NAMALWA (cell line): ENCODE measurements at regions not wholly inside any gene's neighbourhood (a gene's known extent, or its start where the extent isn't known, plus 50 kb on each side); places are given as distances from the start of the nearest gene placed in this dataset.

Experiments
- DNase-seq: peaks from one replicate; pipeline ENCODE4 v3.0.0-alpha.2; 2015; ENCODE audit warnings: low spot score

DNA sequence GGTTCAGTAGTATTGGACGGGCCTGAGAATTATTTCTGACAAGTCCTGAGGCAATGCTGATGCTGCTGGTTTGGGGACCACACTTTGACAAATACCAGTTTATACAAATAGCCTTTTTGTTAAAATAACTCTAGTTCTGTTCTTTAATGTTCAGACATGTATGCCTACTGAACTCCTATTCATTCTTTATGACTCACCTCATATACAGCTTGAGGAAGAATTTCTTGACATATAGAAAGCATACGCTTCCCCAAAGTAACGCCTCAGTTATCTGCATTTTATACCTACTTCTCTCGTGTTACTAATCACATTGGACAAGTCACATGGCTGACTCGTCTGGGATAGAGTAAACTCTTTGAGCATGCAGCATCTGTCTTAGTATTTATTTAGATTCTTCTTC, 145.4 kb upstream of the GOLIM4 start:
- DNase-seq = no peak

DNA sequence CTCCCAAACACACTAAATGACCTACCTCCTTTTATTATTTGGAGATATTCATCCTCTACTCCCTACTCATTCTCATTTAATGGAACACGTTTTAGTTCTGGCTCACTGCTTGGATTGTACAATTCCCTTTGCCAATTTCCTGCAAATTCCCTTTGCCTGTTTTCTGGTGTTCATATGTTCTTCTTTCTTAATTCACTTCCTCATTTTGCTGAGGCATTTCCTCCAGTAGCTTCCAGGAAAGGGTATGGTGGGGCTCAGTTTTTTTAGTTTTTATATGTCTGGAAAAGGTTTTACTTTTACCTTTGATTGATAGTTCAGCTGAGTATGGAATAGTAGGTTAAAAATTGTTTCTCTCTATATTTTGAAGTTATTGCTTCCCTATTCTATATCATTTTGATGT, 143.6 kb upstream of the GOLIM4 start:
- DNase-seq = no peak

DNA sequence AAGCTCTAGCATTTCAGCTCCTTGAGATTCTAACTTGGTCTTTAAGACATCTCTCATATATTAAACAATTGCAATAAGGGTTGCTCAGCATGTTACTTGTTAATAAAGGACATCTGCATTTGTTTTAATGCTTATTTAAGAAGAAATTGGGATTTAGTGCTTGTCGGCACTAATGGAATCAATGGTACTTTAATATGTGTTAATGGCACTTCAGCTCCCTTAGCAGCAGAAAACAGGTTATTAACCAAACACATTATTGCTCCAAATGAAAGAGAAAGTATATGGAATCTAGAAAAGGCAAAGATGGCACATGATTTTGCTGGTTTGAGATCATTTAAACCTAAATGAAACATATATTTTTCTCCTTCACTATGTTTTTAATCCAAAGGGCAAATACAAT, 137.3 kb upstream of the GOLIM4 start:
- no peak for DNase-seq

DNA sequence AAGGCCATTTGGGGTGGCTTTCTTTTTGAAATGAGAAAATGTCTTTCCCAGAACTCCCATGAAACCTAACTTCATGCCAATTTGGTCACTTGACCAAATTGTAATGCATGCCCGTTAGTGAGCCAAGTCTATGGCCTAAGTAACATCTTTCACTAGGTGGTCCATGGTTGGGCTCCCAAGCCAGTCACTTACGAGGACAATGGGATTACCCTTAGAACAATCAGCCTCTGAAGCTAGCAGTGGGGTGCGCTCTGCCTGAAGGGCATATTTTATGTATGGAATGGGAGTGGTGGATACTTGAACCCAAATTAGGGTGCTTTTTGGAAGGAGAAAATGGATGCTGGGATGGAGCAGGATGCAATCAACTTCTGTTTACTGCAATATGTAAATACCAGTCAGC, 127.4 kb upstream of the GOLIM4 start:
- no peak for DNase-seq

DNA sequence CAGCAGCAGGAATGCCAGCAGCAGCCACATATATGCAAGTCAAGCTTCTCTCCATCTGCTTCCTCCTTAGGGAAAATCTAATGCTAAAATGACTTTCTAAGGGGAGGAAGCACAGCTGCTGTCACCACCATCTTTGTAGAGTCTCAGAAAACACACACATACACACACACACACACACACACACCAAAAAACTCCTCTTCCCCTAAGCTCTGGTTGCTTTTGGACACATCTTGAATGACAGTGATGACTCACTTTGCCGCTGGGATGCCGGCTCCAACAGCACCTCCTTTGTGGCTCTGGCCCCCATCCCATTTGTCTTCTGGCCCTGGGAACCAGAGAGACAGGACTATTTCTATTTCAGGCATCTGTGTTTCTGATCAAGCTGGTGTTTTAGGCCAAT, 124.8 kb upstream of the GOLIM4 start:
- no peak for DNase-seq

DNA sequence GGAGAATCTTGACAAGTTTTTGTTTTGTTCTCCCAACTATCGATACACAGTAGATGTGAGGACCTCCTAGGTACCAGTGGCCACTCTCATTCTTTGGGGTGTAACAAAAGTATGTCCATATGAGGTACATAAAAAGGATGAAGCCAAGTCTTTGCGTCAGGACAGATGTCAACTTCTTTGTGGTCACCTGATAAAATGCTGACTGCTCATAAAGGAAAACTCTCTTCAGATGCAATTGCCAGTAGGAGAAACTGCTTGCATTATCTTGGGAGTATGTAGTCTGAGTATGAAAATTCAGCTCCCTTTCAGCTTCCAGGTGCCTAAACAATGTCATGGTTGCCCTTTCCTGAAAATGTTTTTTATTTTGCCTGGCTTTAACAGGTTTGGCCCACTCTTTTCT, 123.8 kb upstream of the GOLIM4 start:
- no peak for DNase-seq

DNA sequence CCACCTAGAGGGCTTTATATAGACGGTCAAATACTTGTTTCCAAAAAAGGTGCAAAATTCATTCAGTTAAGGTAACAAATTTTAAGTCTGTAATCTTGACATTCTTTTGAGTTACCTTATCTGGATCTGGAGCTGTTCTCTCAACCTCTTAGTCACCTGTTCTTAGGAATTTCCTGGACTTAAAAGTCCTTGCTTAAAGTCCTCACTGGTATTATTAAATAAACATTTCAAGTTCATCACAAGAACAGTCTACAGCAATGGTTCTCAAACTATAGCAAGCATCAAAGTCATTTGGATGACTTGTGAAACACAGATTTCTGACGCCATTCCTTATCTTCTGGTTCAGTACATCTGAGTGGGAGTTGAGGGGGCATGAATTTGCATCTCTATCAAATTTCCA, 122.9 kb upstream of the GOLIM4 start:
- DNase-seq = no peak

DNA sequence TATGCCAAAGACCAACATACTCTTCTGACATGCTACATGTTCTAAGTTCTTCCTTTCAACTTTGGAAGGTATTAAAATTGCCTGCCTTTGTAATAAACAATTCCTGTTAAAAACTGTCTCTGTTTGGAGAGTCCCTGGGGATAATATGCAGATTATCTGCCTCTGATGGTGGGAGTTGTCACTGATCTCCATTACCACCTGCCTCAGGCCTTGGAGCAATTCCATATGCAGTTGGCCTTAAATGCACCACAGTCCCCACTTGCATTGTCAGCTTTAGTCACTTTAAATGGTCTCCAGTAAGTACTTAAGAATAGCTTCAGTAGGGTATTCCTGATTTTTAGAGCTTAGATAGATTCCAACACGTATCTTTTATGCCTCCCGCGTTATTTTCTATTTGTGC, 121.1 kb upstream of the GOLIM4 start:
- DNase-seq = no peak

DNA sequence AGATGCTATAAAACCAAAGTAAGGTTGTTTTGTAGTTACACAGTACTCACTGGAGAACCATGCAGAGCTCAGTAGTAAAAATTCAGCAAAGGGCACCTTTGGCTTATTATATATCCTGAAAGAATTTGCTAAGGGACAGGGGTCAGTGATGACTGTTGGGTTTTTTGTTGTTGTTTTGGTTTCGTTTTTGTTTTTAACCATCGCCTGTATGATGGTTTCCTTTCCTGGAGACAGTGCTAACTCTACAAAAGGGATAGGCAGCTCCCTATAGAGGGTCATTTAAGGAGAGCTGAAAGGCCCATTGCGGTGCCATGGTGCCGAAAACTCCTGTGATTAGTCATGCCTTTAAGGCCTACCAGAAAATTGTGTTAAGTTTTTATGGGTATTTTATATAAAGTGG, 118.2 kb upstream of the GOLIM4 start:
- no peak for DNase-seq

DNA sequence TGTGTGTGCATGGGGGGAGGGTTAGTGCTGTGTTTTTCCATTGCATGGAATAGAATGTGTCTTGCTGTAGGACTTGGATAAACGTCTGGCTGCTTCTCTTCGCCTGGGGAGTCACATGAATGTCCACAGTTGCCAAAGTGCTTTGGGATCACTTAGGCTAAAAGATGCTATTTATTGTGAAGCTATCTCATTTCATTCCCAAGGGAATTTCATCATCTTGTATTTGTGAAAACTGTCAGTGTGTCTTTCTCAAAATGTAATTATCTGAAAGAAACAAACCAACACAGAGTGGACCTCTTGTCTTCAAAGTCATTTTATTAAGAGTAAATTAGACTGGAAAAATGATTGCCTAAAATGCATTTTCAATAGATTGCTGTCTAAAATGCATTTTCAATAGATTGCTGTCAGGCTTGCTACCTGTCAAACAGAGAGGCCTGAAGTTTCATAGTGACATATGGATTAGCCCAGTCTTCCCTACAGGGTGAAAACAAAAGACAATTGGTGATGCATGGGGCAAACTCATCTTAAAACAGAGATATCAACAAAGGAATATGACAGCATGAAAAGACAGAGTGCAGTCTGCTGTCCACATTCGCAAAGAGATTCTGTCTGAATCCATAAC, 117.1 kb upstream of the GOLIM4 start:
- DNase-seq = no peak

DNA sequence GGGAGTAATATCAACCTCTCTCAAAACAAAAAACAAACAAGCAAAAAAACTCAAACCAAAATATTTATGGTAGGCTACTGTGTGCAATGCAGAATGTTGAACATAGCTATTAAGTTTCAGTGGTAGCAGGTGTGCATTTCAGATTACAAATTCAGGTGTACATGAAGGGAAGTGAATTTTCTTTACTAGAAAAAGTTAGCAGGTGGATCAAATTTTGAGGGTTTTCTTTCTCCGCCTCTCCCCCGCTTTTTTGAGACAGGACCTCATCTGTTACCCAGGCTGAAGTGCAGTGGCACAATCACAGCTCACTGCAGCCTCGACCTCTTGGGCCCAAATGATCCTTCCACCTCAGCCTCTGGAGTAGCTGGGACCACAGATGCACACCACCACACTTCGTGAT, 109.7 kb upstream of the GOLIM4 start:
- no peak for DNase-seq

DNA sequence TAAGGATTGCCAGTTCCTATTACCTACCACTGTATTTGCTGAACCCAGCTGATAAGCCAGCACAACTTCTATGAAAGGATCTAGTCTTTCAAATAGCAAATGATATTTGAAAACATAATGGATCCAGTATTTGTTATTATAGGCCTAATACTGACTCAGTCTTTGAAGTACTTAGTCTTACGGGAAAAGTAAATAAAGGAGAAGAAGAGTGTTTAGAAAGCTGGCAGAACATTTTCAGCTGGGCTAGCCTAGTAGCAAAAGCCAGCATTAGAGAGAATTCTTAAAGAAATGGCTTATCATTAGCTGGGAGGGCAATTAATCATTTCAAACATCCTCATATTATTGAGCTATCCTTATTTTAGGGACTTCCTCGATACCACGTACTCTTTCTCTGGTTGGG, 101.4 kb upstream of the GOLIM4 start:
- no peak for DNase-seq

DNA sequence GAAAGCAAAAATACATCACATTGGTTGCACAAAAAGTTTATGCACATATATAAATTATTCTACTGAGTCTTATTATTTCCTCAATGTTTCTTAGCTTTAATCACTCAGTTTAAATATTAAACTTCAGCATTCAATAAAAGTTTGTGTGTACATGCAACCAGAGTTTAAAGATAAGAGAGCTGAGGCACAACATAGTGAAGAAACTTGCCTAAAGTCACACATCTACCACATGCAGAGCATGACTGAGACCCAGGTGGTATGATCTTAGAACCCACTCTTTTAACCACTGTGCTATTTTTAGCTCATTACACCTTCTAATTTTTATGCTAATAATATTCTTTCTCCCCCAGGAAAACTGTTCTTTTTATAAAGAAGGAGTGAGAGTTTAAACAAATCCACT, 96.1 kb upstream of the GOLIM4 start:
- no peak for DNase-seq

DNA sequence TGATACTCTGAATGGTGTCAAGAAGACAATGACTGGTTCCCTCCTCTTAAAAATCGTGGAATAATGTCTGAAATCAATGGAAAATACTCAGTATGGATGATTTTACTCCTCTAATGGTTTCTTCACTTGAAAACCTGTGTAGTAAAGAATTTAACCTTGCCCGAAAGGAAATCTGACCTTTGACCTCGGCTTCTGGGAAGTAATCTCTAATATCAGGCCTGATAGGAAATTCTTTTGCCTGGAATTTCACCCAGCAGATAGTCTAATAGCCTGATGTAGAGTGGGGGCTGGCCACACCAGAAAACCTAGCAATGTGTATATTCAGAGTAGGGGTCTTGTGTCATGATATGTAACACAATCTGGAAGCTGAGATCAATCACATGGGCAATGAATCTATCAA, 91.5 kb upstream of the GOLIM4 start:
- no peak for DNase-seq

DNA sequence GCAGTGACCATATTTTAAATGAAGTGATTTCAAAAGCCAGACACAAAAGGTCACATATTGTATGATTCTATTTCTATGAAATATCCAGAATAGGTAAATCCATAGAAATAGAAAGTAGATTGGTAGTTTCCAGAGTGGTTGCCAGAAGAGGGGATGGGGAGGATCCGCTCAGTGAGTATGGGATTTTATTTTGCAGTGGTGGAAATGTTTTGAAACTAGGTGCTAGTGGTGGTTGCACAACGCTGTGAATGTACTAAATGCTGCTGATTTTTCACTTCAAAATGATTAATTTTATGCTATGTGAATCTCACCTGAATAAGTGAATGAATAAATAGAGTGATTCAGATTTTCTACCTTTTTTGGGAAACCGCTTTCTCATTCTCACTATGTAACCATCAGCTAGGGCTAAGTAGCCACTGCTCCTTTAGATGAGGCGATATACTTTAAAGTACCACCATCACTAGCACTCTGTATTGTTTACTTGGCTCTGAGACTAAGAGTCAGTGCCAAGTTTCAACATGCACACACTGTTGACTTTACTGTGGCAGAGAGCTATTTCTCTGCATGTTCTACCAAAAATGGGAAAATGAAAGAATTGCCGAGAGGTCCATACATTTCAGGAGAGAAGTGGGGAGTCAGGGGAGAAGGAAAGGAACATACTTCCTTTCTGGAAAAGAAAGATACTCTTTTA, 90.7 kb upstream of the GOLIM4 start:
- DNase-seq = no peak

DNA sequence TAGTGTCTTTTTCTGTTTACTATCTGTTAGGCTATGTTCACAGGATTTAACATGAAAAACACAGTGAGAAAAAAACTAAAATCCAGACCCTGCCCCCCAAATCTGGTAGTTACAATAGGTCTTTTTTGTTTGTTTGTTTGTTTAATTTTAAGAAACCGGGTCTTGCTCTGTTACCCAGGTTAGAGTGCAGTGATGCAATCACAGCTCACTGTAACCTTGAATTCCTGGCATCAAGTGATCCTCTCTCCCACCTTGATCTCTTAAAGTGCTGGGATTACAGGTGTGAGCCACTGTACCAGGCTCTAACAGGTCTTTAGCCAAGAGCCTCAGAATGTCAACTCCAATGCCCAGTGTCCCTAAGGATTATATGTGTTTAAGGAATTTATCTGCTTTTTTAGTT, 88.0 kb upstream of the GOLIM4 start:
- no peak for DNase-seq

DNA sequence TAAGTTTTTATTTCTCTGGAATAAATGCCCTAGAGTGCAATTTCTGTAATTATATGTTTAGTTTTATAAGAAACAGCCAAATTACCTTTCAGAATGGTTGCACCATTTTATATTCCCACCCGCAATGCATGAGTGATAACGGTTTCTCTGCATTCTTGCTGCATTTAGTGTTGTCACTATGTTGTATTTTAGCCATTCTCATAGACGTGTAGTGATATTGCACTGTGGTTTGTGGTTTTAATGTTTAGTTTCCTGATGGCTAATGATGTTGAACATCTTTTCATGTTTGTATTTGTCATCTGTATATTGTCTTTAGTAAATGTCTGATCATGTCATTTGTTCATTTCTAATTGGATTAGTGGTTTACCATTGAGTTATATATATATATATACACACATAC, 73.0 kb upstream of the GOLIM4 start:
- no peak for DNase-seq

DNA sequence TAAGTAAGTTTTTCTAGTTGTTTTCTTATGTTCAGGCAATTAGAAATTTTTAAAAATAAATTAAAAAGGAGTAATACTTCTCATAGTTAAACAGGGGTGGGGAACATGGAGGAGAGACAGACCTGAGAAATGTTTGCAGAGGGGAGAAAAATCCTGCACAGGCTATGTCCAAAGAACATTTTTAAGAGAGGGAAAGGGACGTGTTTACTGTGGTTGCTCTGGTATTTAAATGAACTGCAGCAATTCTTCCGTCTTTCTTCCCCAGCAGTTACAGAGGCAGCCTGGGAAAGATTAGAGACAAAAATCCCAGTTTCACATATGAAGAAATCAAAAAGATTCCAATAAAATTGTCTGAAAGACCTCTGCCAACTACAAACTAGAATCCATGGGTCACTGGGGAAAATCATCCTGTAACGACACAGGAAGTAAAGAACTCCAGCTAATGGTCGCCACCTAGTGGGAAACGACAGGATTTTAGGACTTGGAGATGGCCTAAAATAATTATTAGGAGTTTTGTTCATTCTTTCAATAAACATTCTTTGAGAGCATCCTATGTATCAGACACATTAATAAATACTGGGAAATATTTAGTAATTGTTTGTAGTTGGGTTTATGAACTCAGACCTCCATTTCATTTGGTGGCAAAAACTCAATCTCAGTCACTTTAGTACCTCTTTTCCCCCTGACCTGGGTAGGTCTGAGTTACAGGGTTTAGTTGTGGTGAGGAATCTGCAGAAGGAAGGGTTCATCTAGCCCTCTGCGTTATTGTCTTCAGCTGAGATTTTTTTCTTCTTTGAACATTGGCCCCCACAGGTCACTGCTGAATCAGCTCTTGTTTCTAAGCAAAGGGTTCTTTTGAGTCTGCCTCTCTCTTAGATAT, 69.9 kb upstream of the GOLIM4 start:
- DNase-seq = peak; percentile 84

DNA sequence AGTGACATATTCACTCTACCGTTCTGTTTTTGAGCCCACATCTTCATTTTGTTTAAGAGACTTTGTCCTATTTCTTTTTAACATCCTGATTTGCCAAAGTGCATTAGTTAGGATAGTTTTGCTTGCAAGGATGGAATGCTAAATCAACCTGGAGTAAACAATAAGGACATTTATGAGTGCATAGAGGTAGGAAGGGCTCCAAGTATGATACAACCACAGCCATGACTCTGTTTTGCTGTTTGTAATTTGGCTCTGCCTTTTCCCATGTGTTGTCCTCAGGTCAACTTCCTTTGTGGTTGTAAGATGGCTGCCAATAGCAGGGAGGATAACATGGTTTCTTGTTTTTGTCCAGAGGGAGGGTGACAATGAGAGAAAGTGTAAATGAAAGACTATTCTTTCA, 66.4 kb upstream of the GOLIM4 start:
- DNase-seq = no peak

DNA sequence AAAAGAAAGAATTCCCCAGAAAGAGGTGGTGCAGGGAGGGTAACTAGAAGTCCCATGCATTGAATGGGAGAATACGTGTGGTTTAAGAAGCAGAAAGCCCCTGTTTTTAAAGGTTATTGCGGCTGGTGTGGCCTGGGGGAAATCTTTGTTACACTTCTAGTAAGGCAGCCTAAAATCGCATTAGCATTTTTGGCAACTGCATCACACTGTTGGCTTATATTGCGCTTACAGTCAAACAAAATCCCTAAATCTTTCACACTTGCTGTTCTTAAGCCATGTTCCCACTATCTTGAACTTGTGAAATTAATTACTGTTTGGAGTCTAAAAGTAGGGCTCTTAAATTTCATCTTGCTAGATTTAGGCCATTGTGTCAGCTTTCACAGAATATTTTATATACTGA, 66.0 kb upstream of the GOLIM4 start:
- no peak for DNase-seq

DNA sequence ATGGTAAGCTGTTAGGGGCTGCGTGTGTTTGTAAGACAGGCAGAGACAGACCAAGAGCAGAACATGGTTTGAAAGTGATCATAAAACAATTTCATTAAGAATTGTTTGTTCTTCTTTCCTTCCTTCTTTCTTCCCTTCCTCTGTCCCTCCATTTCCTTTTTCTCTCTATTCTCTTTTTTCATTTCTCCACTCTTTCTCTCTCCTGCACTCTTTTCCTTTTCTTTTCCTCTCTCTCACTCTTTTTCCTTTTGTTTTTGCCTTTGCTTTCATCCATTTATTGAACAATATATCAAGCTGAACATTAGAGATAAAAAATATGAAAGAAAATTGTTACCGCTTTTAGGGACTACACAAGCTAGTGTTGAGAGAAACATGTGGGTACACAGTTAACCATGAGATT, 62.2 kb upstream of the GOLIM4 start:
- no peak for DNase-seq

DNA sequence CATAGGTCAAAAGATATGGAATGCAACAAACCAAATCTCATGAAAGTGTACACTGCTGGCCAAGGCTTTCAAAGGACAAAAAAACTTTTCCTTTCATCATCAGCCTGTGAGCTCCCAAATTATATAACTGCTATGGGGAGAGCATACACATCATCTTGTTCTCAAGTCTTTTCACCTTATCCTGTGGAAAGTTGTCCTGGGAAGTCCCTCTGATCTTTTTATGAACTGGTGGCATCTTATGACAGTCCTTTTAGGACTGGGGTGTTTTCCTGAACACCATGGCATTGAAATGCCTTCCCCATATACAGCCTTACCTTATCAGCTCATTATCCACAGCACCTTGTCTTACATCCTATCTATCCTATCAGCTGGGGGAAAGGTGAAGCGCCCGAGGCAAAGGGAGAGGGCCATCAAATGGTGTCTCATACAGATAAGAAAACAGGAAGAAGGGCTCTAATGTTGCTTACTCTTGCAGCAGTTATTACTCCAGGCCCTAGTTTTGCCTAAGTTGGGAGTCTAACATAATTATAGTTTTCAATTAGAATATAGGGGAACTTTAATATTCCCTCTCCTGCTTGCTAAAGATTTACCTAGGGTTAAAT, 61.5 kb upstream of the GOLIM4 start:
- no peak for DNase-seq

DNA sequence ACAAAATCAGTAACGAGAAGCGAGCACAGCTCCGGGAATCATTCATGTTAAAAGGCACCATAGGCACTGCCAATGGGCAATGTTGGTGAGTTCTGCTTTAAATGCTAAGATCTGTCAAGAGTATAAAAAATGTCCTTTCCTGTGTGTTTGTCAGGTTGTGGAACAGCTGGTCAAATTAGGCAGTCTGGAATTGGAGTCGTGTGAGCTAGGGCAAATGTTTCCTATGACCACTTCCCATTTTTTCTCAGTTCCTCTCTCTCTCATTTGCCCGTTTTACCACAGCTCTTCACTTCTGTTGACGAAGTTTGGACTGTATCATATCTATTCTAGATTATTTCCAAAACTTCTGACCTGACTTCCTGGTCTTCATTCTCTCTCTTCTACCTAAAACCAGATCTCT, 60.8 kb upstream of the GOLIM4 start:
- DNase-seq = no peak
